HCEC 1CT (cell line): ENCODE measurements at regions not wholly inside any gene's neighbourhood (a gene's known extent, or its start where the extent isn't known, plus 50 kb on each side); places are given as distances from the start of the nearest gene placed in this dataset.

Experiments used
- DNase-seq: peaks from one replicate; pipeline ENCODE4 v3.0.0-alpha.2; 2017

- DNase-seq, result no peak
Observed at GRCh38 chr16:54722210-54722676, 208.4 kb upstream of the IRX5 start.

DNA sequence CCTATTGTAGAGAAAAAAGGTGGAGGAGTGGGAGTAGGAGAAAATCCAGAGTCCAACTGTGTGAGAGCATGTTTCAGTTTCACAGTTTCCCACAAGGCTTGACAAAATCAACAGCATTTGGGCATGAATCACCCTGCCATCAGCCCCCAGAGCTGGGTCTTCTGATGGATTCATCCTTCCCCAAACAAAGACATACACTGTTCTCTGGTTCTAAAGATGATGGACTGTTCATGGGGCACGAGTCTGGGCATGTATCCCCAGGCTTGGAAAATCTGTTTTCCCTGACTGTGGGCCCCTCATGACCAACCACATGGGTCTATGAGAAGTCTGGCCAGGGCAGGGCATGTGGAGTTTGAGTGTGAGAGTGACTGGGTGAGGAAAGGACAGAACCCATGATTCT, 210.4 kb upstream of the IRX5 start:
- DNase-seq, result no peak

DNA sequence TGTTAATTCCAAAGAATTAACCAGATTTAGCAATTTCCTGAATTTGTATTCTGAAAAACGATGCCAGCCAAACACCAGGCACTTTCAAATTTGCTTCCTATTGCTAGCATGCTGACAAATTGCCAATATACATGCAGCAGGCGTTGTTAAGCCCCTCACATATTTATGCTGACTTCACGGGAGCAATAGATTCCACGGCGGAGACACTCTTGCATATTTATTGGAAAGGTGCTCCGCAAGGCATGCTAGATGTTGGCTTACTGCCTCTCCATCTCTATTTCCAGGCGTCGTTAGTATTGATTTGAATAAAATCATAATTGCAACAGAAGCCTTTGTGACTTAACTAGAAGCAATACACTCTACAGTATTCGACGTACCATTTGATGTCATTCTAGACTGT, 211.0 kb upstream of the IRX5 start:
- DNase-seq, result no peak

DNA sequence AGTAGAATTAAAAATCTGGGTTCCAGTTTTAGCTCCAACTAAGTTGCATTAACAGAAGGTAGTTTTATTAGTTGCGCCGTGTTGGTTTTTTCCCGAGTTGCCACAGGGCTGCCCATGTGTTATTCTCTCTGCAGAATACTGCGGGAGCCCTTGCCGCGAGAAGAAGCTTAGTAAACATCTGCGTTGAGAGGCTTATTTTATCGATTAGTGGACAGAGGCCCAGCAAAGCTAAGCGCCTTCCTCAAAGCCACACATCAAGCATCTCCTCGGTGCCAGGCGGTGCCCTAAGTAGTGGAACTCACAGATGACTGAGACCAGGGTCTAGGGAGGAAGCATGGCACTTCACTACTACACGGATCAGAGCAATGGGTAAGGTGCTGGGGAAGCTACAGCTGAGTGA, 212.3 kb upstream of the IRX5 start:
- no peak for DNase-seq

DNA sequence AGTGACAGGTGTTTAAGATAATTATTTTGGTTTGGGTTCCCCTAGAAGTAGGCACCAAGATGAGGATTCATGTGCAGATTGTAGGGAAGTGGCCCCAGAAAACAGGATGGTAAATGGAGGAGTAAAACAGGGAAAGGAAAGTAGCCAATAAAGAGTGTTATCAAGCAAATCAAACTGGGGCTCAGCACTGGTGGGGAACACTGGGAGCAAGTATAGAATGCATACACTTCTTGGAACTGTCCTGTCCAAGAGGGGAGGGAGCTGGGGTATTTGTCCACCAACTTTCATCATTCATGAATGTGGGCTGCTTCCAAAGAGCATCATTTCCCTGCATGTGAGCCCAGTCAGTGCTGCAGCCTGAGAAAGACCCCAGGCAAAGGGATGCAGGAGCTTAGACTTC, 215.7 kb upstream of the IRX5 start:
- DNase-seq, result no peak

DNA sequence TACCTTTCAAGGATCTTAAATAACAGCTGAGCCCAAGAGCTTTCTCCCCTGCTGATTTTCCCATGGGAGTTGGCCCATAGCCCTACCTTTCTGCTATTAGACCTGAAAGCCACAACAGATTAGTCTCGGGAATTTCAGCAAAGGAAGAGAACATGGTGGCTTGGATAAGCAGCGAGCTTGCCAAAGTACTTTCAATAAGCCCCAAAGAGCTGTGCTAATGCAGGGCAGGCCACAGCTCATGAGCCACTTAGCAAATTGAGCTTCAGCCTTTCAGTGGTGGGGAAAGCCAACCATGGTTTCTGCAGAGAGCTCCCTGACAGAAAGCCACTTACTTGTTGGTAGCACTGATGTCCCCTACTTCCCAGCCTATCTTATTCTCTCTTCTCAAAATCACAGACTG, 217.8 kb upstream of the IRX5 start:
- DNase-seq, result no peak

GRCh38 chr16:54707813-54708212, 222.9 kb upstream of the IRX5 start:
- DNase-seq, result no peak

DNA sequence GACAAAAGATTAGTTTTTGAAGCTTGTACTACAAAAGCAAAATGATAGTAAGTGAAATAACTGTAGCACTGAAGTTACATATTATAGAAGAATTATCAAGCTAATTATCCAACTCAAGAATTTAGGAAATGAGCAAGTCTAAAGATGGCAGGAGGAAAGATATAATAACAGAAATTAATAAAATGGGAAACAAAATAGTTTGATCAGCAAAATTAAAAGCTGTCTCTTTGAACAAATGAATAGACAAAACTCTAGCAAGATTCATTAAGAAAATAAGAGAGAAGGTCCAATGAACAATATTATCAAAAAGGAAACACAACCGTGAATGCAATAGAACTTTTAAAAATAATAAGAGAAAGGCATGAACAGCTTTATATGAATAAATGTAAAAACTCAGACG, 224.3 kb upstream of the IRX5 start:
- no peak for DNase-seq

GRCh38 chr16:54703339-54703738, 227.3 kb upstream of the IRX5 start:
- DNase-seq, result no peak

- no peak for DNase-seq
Observed at GRCh38 chr16:54699656-54700055, 231.0 kb upstream of the IRX5 start.

GRCh38 chr16:54697677-54698076, 233.0 kb upstream of the IRX5 start:
- DNase-seq, result no peak

DNA sequence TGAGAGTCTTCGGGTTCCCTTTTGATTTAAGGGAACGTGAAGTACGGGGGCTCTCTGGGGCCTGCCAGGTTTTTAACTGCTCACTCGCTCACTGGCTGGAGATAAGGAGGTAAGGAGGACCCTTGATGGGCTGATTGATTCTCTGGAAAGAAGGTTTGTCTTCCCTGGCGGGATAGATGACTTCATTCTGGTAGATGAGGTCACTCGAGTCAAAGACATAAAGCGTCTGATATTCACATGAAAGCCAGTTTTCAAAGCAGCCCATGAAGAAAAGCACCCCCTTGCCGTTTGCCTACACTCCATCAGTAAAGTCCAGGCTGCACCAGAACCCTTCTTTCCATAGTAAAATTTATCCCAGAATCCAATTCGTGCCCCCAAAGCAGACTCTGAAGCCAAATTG, 233.7 kb upstream of the IRX5 start:
- DNase-seq, result no peak

GRCh38 chr16:54696522-54696921, 234.1 kb upstream of the IRX5 start:
- no peak for DNase-seq

DNA sequence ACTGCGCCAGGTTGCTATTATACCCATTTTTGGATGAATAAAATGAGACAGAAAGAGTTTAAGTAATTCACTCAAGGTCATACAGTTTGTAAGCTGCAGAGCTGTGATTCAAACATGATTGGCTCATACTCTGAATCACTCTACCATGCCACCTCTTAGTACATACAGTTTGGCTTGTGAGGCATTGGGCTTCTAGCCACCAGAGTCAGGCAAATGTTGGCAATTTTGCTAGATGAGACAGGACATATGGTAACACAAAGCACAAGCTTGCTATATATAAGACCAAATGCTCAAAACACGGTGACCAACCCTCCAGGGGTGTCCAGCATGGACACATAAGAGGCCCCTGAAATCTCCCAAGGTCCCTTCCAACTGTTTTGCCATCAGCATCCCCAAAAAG, 236.0 kb upstream of the IRX5 start:
- DNase-seq, result no peak

- no peak for DNase-seq
Observed at GRCh38 chr16:54693864-54694263, 236.8 kb upstream of the IRX5 start.

DNA sequence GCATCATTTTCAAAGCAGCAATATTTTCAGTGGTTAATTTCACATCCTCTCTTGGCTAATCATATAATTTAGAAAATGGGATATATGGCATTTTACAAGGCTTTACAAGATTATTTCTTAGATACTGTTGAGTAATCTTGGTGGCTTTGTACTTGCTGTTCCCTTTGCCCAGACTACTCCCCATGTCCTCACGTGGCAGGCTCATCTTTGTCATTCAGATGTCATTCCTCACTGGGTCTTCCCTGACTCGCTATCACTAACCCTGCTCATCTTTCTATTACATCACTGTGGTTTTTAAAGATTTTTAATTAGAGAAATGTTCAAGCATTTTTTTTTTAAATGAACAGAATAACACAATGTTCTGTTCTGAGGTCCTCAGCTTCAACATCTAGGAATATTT, 240.0 kb upstream of the IRX5 start:
- no peak for DNase-seq

DNA sequence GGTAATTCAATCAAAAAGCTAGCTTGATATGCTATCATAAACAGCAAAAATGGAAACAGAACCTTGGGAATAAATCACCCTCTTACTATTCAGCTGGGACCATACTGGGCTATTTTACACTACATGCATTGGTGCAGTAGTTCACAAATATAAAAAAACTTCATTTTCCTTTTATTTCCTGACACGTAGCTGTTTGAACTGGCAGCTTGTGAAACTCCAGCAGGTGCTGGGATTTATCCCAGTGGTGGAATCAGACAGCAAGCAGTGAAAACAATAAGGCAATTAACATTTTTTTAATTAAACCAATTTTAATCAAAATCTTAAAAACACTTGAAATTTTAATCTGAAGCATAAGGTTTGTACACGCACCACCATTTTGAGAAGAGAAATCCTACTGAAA, 240.4 kb upstream of the IRX5 start:
- DNase-seq, result no peak

DNA sequence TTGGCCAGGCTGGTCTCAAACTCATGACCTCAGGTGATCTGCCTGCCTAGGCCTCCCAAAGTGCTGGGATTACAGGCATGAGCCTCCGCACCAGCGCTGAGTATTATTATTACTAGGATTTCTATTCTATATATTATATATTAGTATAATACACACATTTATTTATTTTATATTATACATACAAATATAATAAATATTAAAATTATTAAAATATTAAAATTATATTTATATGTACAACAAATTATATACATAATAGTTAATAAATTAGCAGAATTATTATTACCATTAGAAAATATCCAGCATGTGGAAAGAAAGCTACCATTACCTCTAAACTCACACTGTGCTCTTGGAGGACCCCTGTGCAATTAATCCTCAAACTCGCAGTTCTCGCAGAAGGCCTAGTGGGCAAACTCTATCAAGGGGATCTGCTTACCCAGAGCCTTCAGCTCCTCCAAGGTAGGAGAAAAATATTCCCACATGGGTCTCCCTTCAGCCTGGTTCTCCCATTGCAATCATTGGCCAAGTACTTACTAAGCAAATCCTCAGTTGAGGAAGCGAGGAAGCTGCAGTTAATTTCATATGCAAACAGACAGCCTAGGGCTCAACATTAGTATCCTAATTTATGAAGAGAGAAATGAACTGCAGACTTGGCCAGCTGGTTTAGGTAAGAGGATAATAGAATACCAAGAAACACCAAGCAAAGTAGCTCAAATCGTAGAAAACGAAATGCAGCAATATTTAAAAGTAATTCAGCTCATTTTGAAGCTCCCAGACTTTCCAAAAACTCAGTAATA, 241.4 kb upstream of the IRX5 start:
- DNase-seq, result no peak

GRCh38 chr16:54688339-54688738, 242.3 kb upstream of the IRX5 start:
- DNase-seq, result no peak

DNA sequence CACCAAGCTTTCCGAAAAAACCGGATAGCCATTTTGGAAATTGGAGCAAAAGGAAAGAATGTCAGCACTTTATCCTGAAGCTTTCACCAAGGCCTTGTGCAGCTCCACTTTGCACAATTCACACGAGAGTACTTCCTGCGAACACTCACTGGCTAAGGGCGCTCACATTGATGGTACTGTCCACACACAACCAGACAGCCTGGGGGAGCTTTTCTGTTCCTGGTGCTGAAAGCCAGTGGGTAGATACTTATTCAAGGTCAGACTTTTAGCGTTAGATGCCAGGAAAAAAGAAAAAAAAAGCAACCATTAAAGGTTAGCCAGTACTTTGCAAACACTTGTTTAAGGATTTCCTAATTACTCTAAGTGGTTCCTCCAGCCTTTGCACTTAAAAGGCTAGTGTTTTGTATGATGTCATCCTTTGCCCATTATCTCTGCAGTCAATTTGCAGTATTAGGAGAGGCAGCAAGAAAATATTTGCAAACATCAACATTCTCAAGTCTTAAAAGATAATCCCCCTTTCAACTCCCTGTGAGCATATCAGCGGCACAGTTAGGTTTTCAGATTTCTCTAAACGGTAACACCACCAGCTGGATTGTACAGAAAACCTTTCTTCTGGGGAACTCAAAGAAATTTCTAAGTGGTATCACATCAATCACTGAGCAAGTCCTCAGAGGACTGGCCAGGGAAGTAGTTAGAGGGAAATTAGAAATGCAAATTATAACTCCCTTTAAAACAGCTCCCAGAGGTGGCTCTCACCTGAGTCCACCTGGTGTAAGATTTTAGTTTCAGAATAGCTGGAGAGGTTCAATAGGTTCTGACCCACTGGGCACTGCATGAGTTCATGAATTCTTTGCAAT, 243.4 kb upstream of the IRX5 start:
- no peak for DNase-seq

- DNase-seq, result no peak
Observed at GRCh38 chr16:54685682-54686081, 245.0 kb upstream of the IRX5 start.

DNA sequence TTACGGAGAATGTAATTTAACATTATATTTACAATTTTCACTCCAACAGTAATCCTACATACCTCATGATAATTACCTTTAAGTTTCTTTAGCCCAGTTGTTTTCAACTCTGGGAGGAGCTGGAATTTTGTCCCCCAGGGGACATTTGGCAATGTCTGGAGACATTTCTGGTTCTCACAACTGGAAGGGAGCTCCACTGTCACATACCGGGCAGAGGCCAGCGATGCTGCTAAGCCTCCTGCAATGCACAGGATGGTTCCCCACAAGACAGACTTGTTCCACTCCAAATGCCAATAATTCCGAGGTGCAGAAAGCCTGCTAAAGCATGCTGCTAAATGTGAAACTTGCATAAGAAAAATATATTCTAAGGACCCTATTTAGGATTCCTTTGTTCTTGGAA, 251.1 kb upstream of the IRX5 start:
- DNase-seq, result no peak

GRCh38 chr16:54677308-54677950, 253.2 kb upstream of the IRX5 start:
- DNase-seq, result no peak

DNA sequence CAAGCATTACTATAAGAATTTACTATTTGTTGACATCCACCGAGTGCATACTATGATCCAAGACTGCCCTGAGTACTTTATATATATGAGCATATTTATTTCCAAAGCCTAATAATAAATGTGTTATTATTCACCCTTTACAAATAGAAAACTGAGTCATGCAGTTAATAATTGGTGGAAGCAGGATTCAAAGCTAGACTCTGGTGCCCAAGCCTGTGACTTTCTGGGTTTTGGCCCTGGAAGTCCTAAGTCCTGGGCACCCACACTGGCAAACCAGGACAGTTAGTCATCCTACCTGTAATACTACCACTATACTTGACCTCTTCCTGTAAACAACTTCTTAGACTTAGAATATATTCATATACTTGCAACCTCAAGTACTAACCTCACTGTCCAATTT, 257.4 kb upstream of the IRX5 start:
- no peak for DNase-seq
